GM18909 (cell line): ENCODE measurements at regions not wholly inside any gene's neighbourhood (a gene's known extent, or its start where the extent isn't known, plus 50 kb on each side); places are given as distances from the start of the nearest gene placed in this dataset.

Experiments used
- ATAC-seq: cut with Tn5 transposase; IDR thresholded peaks from one replicate; pipeline ENCODE4 v1.9.1; 2021; ENCODE audit warnings: mild to moderate bottlenecking; ENCODE audit not compliant: unreplicated experiment, poor library complexity

DNA sequence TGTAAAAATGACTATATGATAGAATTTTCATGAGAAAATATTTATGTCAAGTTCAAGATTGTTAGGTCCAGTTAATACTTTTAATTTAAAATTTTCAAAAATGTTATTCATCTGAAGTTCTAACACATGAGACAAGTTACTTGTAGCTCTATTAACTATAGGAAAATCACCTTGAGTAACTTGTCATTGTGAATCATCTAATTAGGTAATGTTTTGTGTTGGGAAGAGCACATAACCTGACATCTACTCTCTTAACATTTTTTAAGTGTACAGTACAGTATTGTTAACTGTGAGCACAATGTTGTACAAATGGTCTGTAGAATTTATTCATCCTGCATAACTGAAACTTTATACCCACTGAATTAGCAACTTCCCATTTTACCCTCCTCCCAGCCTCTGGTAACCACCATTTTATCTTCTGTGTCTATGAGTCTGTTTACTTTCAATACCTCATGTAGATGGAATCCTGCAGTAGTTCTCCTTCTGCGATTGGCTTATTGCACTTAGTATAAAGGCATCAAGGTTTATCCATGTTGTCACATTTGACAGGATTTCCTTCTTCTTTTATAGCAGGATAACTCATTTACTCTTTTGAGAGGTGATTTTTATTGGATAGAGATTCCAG lies 54.6 kb downstream of the ARL4A start:
- no peak for ATAC-seq

GRCh38 chr7:12746211-12746610 lies 58.8 kb downstream of the ARL4A start:
- ATAC-seq: no peak

DNA sequence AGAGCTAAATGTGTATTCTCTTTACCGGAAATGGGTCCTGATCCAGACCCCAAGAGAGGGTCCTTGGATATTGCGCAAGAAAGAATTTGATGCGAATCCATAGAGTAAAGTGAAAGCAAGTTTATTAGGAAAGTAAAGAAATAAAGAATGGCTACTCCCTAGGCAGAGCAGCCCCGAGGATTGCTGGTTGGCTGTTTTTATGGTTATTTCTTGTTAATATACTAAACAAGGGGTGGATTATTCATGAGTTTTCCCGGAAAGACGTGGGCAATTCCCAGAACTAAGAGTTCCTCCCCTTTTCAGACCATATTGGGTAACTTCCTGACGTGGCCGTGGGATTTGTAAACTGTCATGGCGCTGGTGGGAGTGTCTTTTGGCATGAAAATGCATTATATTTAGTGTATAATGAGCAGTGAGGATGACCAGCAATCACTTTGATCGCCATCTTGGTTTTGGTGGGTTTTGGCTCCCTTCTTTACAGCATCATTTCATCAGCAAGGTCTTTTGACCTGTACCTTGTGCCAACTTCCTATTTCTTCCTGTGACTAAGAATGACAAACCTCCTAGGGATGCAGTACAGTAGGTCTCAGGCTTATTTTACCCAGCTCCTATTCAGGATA lies 60.4 kb downstream of the ARL4A start:
- ATAC-seq: no peak

- no peak for ATAC-seq
Measured at GRCh38 chr7:12749069-12749468, 61.6 kb downstream of the ARL4A start.

DNA sequence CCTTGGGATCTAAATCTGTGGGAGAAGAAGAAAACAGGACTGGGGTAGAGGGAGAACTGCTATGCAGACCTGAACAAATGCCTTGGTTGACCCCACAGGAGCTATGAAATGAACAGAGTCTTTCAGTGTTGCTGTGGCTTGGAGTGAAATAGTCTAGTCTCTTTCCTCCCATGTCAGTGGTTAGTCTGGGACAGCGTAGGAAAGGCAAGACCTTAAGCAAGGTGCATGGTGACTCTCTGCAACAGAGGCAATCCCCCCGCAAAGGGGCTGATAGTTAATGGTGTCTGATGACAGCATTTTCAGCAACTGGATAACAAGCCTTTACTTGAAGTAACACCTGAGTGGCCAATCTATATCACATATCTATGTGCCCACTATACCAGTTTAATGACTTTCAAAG lies 62.3 kb downstream of the ARL4A start:
- ATAC-seq: no peak

DNA sequence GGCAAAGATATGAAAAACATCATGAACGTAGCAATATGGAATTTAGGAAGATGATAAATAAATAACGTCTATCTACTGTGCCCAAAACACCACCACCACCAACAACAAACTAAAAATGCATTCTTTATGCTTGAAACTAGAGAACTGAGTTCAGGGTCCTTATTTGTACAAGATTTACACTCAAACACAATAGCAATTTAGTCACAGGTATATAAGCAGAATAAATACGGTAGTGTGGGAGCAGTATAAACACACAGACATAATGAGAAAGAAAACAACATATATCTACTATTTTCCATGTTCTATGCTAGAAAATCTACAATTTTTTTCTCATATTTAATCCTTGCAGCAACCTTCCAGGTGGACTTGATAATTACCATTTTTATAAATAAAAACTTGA lies 64.3 kb downstream of the ARL4A start:
- no peak for ATAC-seq

DNA sequence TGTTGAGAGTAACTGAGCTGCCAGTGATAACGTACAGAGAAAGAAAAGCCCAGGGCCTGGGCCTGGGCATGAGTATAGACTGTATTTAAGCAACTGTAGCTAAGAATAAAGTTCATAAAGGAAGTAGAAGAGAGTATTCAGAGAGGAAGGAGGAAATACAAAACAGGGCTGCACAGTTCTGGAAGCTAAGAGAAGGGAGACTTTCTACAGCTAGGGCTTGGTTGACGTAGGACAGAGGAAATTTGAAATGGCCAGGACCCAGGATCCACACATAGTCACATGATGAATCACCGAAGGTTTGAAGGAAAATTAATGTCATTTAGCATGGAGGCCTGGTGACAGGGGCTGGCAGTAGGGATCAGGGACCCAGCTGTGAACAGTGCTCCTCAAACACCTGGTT lies 66.7 kb downstream of the ARL4A start:
- ATAC-seq: no peak

GRCh38 chr7:12756821-12757220 lies 69.4 kb downstream of the ARL4A start:
- ATAC-seq: no peak

DNA sequence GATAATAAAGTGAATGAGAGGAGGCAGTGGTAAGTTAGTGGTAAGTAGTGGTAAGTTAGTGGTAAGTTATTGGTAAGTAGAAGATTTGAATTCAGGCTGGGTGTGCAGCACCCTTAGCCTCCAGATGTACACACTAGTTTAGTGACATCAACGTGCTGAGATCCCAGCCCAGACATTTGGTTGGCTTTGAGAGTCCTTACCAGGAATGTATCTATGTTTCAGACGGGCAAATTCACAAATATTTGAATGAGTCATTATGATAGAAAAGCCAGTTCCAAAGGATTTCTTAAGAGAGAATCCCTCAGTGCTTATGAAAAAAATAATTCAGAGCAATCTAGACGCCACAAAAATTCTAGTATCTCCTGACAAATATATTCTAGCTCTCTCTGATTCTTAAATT lies 70.0 kb downstream of the ARL4A start:
- no peak for ATAC-seq

DNA sequence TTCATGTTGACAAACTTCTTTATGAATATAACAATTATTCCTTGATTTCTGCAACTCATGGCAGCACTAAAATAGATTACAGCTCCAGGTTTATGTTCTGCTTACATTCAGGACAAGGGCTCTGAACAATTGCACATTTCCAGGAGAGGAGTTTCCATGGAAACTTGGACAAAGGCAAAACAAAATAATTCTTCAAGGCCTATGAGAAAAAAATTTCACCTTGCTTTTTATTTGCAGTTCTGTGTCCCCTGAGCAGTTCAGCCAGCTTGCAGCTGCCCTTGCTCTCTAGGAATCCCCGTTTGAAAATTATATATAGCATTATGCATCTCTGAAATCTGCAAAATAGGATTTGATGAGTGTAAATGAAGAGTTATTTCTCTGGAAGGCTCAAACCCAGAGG lies 71.7 kb downstream of the ARL4A start:
- no peak for ATAC-seq

GRCh38 chr7:12761111-12761510 lies 73.7 kb downstream of the ARL4A start:
- no peak for ATAC-seq

DNA sequence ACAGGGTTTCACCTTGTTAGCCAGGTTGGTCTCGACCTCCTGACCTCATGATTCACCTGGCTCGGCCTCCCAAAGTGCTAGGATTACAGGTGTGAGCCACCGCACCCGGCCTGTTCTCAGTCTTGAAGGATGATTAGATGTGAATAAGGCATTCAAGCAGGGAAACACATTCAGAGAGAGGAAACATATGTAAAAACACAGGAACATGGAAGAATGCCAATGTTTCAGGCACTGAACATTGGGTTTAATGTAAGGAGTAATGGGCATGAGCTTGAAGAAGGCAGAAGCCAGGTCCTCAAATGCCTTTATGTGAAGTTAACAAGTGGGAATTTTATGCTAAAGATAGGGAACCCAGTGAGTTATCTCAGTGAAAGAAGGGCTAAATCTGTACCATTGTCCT lies 74.3 kb downstream of the ARL4A start:
- no peak for ATAC-seq

DNA sequence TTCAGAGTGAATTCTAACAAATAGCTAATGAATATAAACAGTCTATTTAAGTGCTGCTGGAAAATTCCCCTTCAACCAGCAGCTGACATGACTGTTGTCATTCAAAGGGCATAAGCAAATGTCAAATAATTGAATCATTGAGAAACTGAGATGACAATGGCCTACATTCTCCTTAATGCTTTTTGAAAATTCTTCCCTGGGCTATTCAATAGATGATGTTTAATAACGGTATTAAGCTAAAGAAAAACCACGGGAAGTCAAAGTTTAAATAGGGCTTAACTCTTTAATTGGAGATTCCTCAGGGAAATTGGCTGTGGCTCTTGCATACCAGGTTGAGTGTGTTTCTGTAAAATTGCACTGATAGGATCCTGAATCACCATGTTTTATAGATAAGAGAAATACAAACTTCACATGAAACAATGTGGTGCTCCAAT lies 77.0 kb downstream of the ARL4A start:
- ATAC-seq: no peak

GRCh38 chr7:12765431-12766100 lies 78.1 kb downstream of the ARL4A start:
- no peak for ATAC-seq

DNA sequence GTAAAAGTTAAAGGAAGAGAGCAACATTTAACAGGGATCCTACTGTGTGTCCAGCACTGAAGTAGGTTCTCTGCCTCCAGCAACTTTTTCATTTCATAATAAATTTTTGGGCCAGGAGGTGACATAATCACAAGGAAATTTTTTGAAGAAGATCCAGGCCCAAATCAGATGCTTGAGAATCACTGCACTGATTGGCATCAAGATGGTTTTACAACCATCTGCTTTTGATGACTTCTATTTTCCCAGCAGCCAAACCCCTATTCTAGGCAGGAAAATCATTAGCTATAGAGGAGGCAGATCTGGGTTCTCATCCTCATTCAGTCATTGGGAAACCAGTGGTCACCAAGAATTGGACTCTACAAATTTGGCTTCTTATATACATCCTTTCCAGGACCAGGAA lies 79.0 kb downstream of the ARL4A start:
- ATAC-seq: no peak

- ATAC-seq: no peak
Measured at GRCh38 chr7:12768948-12769347, 81.5 kb downstream of the ARL4A start.

DNA sequence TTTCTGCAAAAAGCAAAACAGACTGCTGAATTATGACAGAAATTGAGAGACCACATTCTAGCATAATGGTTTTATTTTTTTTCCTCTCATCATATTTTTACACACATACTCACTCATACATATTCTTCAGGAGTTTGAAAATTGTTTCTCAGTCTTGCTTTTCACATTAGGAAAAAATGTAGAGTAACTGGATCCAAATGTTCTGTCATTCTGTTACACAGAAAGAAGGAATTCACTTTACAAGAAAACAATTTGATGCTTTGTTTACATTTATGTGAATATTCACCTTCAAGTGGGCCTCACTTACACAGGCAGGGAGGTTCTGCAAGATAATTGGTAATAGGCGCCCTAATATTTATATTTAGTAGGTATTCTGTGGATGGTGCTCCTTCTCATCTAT lies 82.0 kb downstream of the ARL4A start:
- no peak for ATAC-seq

- no peak for ATAC-seq
Measured at GRCh38 chr7:12770227-12770975, 83.0 kb downstream of the ARL4A start.

DNA sequence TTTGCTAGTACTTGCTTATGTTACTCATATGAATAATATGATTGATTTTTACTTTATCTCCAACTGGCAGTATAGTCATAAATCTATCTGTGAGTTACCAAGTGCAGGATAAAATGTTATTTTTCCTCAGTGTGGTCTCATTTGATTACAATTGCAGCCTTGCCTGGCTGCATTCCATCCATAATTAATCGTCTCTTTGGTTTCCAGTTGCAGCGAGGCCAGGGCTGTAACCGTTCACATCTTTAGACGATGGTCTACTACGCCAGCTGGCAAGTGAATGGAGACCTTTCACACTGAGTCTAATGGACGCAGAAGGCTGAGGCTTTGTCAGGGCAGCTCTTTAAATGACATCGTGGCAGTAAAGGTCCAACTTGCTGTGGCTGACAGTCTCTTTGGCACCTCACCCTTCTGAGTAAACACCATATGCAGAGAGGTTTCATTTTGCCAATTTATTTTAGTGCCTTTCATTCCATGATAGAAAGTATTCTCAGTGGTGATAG lies 84.0 kb downstream of the ARL4A start:
- no peak for ATAC-seq

GRCh38 chr7:12772768-12773167 lies 85.3 kb downstream of the ARL4A start:
- no peak for ATAC-seq

DNA sequence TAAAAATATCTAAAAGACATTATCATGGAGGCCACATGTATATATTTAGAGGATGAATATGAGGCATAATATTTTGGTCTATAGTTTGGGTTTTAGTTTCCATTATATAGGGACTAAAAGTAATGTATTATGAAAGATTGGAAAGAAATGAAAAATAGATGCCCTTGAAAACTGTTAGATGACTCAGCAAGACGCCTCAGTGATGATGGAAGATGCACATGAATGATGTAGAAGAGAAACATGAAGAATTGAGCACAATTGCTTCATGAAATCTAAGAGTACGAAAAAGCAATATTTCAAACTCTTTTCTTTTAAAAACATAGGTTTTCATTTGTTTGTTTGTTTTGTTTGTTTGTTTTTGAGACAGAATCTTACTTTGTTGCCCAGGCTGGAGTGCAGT lies 89.8 kb downstream of the ARL4A start:
- ATAC-seq: no peak
